GM18507 (cell line): ENCODE measurements at regions not wholly inside any gene's neighbourhood (a gene's known extent, or its start where the extent isn't known, plus 50 kb on each side); places are given as distances from the start of the nearest gene placed in this dataset.
"Not testable (repeated sequence)": the region's sequence is repeated elsewhere in the genome, so short reads cannot be mapped to it uniquely, and the experiment has no call there.

Experiments
- DNase-seq: peaks from one replicate; pipeline ENCODE4 v3.0.0; 2011; ENCODE audit warnings: low read depth; ENCODE audit not compliant: insufficient read length; ENCODE audit errors: extremely low spot score
- FAIRE-seq: peaks from 2 replicates; lab custom pipeline; 2011; peaks lifted over from hg19 to GRCh38; lab: Jason Lieb, UNC

DNA sequence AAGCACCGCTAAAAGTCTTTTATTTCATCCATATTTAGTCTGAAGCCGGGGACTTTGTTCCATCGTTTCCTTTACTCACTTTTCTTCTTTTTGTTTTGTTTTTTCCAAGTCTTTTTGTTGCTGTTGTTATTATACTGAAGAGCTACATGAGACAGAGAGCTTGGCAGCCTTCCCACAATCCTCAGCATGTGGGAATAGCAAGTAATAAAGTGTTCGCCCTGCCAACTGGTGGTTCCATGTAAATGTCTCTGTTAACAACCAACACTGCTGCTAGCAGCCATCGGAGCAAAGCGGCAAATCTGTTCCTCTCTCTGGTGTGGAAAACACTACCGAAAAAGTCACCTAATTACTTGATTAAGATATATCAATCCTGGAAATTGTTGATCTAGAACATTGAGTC, 437.8 kb upstream of the ID4 start:
- no peak for FAIRE-seq
- DNase-seq = no peak

DNA sequence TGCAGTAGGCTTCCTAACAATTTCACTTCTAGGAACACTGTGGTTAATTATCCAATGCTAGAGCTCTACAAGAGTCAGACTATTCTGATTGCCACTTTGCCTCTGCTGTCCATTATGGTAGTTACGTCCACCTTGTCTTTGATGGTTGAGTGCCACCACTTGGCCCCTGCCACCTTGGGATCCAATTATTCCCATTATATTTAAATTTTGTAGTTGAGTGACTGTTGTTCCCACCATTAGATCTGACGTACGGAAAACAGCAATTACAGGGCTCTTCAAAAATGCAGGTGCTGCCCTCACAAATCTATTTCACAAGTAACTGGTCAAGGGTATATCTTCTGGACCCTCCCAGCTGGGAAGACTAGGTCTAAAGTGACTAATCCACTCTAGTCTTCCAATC, 432.3 kb upstream of the ID4 start:
- FAIRE-seq, DNase-seq: not testable (repeated sequence)

DNA sequence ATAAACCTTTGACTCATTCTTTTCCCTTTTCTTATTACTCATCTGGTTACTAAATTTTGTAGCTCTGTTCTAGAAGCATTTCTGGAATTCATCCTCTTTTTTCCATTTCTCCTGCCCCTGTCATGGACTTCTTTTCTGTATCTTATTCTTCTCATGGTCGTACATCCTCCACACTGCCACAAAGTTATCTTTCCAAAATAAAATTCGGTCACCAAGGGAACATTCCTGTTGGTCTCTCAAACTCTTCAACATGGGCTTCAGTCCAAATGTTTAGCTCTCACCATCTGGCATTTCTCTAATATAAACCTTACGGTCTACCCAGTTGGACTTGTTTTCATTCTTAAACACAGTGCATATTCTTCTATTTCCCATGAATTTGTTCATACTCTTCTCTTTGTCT, 428.8 kb upstream of the ID4 start:
- no peak for DNase-seq
- no peak for FAIRE-seq

GRCh38 chr6:19410481-19410880, 426.7 kb upstream of the ID4 start:
- DNase-seq (no peak), FAIRE-seq (no peak)

GRCh38 chr6:19413323-19413722, 423.8 kb upstream of the ID4 start:
- DNase-seq (no peak), FAIRE-seq (no peak)

DNA sequence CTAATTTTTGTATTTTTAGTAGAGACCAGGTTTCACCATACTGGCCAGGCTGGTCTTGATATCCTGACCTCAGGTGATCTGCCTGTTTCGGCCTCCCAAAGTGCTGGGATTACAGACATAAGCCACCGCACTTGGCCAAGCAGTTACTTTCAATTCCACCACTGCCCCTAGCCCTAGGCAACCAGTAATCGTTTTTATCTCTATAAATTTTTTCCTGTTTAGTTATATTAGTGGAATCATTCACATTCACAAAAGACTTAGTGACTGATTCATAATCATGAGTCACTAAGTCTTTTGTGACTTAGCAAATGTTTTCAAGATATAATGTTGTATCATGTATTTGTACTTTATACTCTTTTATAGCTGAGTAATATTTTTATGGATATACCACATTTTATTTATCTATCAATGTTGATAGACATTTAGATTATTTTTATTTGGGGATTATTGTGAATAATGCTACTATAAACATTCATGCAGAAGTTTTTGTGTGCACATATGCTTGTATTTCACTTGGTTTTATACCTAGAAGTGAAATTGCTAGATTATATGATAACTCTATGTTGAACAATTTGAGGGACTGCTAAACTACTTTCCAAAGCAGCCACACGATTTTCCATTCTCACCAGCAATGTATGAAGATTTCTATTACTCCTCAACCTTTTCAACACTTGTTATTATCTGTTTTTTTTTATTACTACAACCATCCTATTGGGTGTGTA, 421.4 kb upstream of the ID4 start:
- FAIRE-seq (no peak), DNase-seq (no peak)

DNA sequence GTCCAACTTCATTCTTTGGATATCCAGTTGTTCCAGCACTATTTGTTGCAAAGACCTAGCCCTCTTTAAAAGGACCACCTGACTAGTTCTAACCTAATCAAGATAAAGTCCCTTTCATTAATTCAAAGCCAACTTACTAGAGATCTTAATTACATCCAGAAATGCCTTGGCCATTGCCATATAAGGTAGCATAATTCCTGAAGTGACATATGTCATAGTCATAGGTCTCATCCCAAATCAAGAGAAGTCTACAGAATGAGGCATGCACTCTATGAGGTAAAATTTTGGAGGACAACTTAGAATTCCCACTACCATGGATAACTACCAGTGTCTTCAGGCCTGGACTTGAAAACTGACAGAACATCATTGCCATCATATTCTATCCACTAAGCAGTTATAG, 420.4 kb upstream of the ID4 start:
- FAIRE-seq (no peak), DNase-seq (no peak)

DNA sequence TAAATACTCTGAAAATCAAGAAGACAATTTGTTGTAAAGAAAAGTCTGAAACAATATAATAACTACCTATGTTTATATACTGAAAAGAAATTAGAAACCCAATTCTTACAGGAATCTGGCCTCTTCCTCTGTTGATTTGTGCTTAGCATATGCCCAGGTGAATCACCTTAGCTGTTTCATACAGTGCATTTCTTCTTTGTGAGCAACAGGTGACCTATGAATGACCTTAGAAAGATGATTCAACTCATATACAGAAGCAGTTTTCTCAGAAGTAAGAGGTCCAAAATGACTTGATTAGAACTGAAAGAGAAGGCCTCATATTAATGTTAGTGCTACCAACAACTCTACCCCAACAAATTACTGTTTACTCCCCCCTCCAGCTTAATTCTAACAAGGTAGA, 419.5 kb upstream of the ID4 start:
- DNase-seq (no peak), FAIRE-seq (no peak)

- FAIRE-seq = no peak
- no peak for DNase-seq
Measured at GRCh38 chr6:19424853-19425252, 412.3 kb upstream of the ID4 start.

GRCh38 chr6:19427548-19427947, 409.6 kb upstream of the ID4 start:
- DNase-seq = no peak
- no peak for FAIRE-seq

DNA sequence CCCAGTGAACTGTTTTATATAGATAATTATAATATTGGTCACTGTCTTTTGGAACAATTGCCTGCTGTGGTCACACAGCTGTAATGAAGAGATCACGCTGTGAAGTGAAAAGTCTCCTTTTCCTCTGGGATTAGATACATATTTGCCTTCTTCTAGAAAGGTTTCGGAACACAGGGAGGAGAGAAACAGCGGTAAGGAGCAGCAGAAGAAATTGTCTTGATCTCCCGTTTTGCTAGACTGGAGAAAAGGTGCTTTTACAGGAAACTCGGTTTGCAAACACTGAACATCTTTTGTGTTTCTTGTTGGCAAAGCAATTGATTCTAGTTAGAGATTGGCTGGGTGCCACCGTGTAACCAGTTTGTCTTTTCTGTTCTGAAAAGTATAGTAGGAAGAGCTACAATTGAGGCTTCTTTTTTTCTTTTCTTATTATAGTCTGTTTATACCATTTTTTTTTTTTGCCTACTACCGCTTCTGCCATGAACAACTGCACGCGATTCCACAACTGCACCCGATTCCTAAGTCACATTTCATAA, 404.1 kb upstream of the ID4 start:
- DNase-seq (no peak), FAIRE-seq (no peak)

- DNase-seq (no peak), FAIRE-seq (no peak)
Measured at GRCh38 chr6:19434065-19434464, 403.1 kb upstream of the ID4 start.

GRCh38 chr6:19435755-19436154, 401.4 kb upstream of the ID4 start:
- FAIRE-seq (no peak), DNase-seq (no peak)

DNA sequence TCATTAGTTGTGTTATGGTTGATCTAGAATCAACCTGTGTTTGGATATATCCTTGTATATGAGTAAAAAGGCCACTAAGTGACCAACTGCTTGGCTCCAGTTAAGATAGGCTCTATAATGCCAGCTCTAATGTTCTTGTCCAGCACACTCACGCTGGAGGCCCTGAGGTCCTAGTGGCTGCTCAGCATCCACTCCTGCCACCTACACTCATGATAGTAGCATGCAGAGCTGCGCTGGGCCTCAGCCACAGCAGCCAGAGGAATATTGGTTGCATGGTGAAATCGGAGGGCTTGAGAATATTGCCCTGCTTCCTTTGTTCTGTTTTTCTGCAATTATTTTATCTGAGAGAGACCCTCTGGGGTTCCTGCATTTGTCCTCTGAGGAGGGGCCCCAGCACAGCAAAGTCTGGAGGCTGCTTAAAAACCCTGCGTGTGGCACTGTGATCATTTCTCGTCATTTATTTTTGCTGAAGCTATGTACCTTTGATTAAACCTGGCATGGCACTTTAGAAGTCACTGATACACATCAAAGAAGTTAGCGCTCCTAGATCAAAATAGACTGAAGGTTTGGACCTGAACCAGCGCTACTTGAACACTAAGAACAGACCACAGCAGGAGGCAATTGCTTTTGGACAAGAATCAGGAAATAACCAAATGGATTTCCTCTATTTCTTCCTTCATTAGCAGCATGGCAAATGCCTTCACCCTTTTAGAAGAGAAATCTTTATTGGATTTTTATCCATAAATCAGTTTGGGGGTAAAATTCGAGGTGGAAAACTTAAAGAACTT, 398.4 kb upstream of the ID4 start:
- no peak for DNase-seq
- no peak for FAIRE-seq

GRCh38 chr6:19440531-19440930, 396.6 kb upstream of the ID4 start:
- FAIRE-seq (no peak), DNase-seq (no peak)

DNA sequence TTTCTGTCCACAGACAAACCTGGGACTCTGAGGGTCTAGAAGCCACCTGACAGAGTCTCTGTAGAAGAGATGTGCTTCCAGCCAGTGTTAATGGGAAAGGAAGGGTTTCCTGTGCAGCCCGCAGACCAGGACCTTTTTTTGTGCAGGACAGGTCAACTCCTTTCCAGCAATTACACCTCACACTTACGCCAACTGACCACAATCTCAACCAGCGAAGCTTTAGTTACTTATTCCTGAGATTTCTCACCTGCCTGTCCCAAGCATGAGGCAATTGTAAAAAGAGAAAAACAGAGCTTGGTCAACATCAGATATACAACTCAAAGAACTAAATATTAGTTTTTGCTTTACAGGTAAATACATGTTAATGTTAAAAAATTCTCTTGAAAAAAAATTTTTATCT, 393.8 kb upstream of the ID4 start:
- FAIRE-seq (no peak), DNase-seq (no peak)

DNA sequence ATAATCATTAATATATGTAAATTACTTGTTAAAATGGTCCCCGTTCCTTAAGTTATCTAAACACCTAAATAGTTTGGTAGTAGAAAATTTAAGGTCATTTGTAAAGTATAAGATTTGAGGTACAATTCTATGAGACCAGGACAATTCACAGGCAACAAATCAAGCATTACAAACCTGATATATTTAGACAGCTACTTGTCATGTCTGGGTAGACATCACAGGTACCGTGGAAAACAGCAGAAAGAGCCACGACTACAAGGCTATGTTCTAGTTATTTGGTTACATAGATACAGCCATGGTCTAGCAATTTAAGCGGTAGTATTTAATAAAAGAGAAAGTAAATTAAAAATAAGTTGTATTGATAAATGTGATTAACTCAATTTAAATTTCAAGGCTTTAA, 393.1 kb upstream of the ID4 start:
- FAIRE-seq (no peak), DNase-seq (no peak)

DNA sequence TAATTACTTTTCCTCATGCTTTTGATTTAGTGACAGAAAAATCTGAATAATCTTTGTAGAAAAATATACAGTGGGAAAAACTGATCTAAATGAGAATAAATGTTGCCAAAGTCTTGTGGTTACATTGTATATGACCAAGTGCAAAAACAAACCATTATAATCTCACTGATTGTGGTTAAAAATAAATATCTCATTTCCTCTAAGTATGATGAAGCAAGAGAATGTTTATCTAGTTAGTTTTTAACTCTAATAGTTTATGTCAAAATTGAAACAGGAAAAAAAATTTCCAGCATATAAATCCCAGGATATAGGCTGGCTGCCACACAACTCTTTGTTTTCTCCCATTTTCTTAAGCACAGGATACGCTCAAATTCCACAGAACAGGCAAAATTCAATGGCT, 392.7 kb upstream of the ID4 start:
- FAIRE-seq = no peak

DNA sequence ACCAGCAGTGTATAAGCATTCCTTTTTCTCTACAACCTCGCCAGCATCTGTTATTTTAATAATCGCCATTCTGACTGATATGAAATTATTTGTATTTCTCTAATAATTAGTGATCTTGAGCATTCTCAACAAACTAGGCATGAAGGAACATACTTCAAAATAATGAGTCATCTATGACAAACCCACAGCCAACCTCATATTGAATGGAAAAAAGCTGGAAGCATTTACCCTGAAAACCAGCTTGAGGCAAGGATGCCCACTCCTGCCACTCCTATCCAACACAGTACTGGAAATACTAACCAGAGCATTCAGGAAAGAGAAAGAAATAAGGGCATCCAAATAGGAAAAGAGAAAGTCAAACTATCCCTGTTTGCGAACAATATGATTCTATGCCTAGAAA, 390.6 kb upstream of the ID4 start:
- FAIRE-seq = no peak
- no peak for DNase-seq

More for the DNA sequence above, 392.7 kb upstream of the ID4 start:
- no peak for DNase-seq

GRCh38 chr6:19450651-19451050, 386.5 kb upstream of the ID4 start:
- FAIRE-seq (no peak), DNase-seq (no peak)

DNA sequence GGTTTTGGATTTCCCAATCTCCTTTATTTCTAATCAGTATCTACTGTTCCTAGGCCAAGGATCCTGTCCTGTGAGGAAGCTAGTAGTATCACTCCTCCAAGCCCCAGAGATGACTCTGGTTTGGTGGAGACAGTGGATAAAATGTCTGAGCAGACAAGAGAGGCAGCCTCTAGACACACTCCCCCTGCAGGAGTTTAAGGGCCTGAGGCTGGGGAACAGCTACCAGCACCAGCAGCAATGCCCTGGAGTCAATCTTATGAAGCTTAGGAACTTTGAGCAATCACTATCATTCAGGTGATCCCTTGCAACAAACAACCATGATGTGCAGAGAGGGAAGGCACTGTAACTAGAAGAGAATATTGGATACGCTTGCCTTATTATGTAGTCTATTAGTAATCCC, 384.7 kb upstream of the ID4 start:
- FAIRE-seq = no peak
- DNase-seq = no peak
